ENCODE measurements at regions not wholly inside any gene's neighbourhood (a gene's known extent, or its start where the extent isn't known, plus 50 kb on each side); places are given as distances from the start of the nearest gene placed in this dataset.

DNA sequence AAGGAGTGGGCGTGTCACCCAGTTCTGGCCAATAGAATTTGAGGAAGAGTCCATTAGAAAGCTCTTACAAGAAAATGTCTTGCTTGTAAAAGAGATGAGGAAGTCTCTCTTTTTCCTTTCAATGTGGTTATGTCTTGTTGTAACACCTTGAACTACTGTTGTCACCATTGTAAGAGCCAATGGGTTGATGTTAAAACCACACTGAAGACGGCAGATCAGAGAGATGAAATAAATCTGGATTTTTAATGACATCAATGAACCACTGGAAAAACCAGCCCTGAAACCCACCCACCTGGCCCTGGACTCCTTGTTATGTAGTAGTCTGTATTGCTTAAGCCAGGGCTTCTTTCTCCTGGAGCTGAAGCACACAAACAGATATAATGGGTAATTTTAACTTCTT is 83.8 kb upstream of the ERCC6L2 start:
- Histone ChIP-seq H3K27me3 (ENCODE audit: insufficient read depth, low read length) (no peaks in the 10 kb centered on the region), H3K4me2 (ENCODE audit: low read length) (no peak overlapping the region), H3K9me3 (ENCODE audit: control insufficient read depth in 1 of 2, insufficient read depth in 1 of 2, low read depth in 1 of 2, low read length in 2 of 2) (no peaks in the 10 kb centered on the region), H2AFZ (ENCODE audit: low read depth, low read length, poor library complexity, severe bottlenecking) (no peak overlapping the region), H3K4me1 (ENCODE audit: control insufficient read depth in 1 of 2, insufficient read depth in 2 of 2, low read length in 2 of 2) (no peaks in the 10 kb centered on the region), H3K9ac (ENCODE audit: low read length) (no peak overlapping the region), H3K79me2 (ENCODE audit: insufficient read depth, low read length) (no peaks in the 10 kb centered on the region), H3K9me2 (ENCODE audit: insufficient read depth) (no peaks in the 10 kb centered on the region), H4K20me1 (ENCODE audit: insufficient read depth) (no peaks in the 10 kb centered on the region), H3K36me3 (ENCODE audit: control insufficient read depth in 1 of 2, insufficient read depth in 2 of 2, low read length in 2 of 2) (no peaks in the 10 kb centered on the region), H3K4me3 (replicated peaks in 1 of 2; ENCODE audit: low read depth in 1 of 2, low read length in 2 of 2) (no peak overlapping the region), H3K27ac (ENCODE audit: low read depth, low read length) (no peak overlapping the region)
- intact Hi-C loops (cut with micrococcal nuclease): no loop called here
- POLR2A ChIA-PET: no interaction called here
- DNase-seq (ENCODE audit: low read depth, low spot score): no peak
- BruUV-seq (replicated peaks): no TSS peak
- TF ChIP-seq CEBPB (IDR thresholded peaks at IDR 0.05; ENCODE audit: low read depth): no peak
- RAD21 ChIA-PET (ENCODE audit: low non-redundant PET in 1 of 2, low total read pairs in 2 of 2, uncharacterized antibody in 2 of 2, unreplicated experiment in 2 of 2): no interaction called here
- CTCF ChIA-PET: no interaction called here
- ATAC-seq: no peak

DNA sequence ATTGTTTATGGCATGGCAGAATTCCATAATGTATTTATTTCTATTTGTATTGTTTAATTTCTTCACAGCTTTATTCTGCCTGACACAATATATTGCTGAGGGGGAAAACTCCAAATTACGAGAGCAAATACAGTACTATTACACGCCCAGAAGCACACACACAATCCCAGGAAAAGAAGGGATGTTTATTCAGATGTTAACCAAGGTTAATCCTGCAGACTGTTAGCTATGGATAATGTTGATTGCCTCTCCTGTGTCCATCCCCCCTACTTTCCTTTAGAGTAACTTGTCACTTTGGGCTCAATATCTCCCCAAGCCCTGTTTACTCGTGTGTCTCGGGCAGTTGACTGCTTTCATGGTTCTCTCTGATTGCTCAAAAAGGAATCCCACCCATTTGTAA is 84.2 kb upstream of the ERCC6L2 start:
- TF ChIP-seq POLR2A (IDR thresholded peaks at IDR 0.05; ENCODE audit: borderline replicate concordance, extremely low read depth, insufficient read depth, insufficient read length) (no peak), SRF (IDR thresholded peaks at IDR 0.05; ENCODE audit: low read depth) (no peak), CBX3 (IDR thresholded peaks at IDR 0.05; ENCODE audit: low read depth) (no peak), FOSL1 (IDR thresholded peaks at IDR 0.05; ENCODE audit: low read depth) (no peak), ELF1 (IDR thresholded peaks at IDR 0.05; ENCODE audit: borderline replicate concordance, low read depth) (no peak), YY1 (IDR thresholded peaks at IDR 0.05; ENCODE audit: extremely low read depth, insufficient replicate concordance, low read depth, low read length) (no peak), EZH2 (IDR thresholded peaks at IDR 0.05) (no peak)
- TF ChIP-seq, protein P1, sequence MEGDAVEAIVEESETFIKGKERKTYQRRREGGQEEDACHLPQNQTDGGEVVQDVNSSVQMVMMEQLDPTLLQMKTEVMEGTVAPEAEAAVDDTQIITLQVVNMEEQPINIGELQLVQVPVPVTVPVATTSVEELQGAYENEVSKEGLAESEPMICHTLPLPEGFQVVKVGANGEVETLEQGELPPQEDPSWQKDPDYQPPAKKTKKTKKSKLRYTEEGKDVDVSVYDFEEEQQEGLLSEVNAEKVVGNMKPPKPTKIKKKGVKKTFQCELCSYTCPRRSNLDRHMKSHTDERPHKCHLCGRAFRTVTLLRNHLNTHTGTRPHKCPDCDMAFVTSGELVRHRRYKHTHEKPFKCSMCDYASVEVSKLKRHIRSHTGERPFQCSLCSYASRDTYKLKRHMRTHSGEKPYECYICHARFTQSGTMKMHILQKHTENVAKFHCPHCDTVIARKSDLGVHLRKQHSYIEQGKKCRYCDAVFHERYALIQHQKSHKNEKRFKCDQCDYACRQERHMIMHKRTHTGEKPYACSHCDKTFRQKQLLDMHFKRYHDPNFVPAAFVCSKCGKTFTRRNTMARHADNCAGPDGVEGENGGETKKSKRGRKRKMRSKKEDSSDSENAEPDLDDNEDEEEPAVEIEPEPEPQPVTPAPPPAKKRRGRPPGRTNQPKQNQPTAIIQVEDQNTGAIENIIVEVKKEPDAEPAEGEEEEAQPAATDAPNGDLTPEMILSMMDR (IDR thresholded peaks at IDR 0.05 in 2 of 3, conservative IDR thresholded peaks at IDR 0.05 in 1 of 3; ENCODE audit: borderline replicate concordance in 1 of 3, insufficient read depth in 1 of 3, low read depth in 2 of 3, low read length in 2 of 3): no peak
- TF ChIP-seq, protein P2, sequence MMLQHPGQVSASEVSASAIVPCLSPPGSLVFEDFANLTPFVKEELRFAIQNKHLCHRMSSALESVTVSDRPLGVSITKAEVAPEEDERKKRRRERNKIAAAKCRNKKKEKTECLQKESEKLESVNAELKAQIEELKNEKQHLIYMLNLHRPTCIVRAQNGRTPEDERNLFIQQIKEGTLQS (IDR thresholded peaks at IDR 0.05): no peak
- H3K4me1 ChIP-seq (ENCODE audit: control insufficient read depth in 1 of 2, insufficient read depth in 2 of 2, low read length in 2 of 2): no peaks in the 10 kb centered on the region
- ChIA-PET RAD21 (ENCODE audit: low non-redundant PET in 1 of 2, low total read pairs in 2 of 2, uncharacterized antibody in 2 of 2, unreplicated experiment in 2 of 2) (no interaction called here), POLR2A (no interaction called here), CTCF (no interaction called here)
- no peaks in the 10 kb centered on the region for H3K36me3 ChIP-seq (ENCODE audit: control insufficient read depth in 1 of 2, insufficient read depth in 2 of 2, low read length in 2 of 2)
- DNase-seq (ENCODE audit: low read depth, low spot score) (no peak), ATAC-seq (no peak)
- H3K9ac ChIP-seq (ENCODE audit: low read length): no peak overlapping the region
- no peak overlapping the region for H3K27ac ChIP-seq (ENCODE audit: low read depth, low read length)
- intact Hi-C loops (cut with micrococcal nuclease): no loop called here
- no peaks in the 10 kb centered on the region for H4K20me1 ChIP-seq (ENCODE audit: insufficient read depth)
- H3K4me3 ChIP-seq (replicated peaks in 1 of 2; ENCODE audit: low read depth in 1 of 2, low read length in 2 of 2): no peak overlapping the region
- H3K9me3 ChIP-seq (ENCODE audit: control insufficient read depth in 1 of 2, insufficient read depth in 1 of 2, low read depth in 1 of 2, low read length in 2 of 2): no peaks in the 10 kb centered on the region
- H3K4me2 ChIP-seq (ENCODE audit: low read length): no peak overlapping the region
- H3K27me3 ChIP-seq (ENCODE audit: insufficient read depth, low read length): no peaks in the 10 kb centered on the region
- BruUV-seq (replicated peaks): no TSS peak
- H2AFZ ChIP-seq (ENCODE audit: low read depth, low read length, poor library complexity, severe bottlenecking): no peak overlapping the region
- no peaks in the 10 kb centered on the region for H3K79me2 ChIP-seq (ENCODE audit: insufficient read depth, low read length)
- no peaks in the 10 kb centered on the region for H3K9me2 ChIP-seq (ENCODE audit: insufficient read depth)
